ENCODE measurements at regions not wholly inside any gene's neighbourhood (a gene's known extent, or its start where the extent isn't known, plus 50 kb on each side); places are given as distances from the start of the nearest gene placed in this dataset.

DNA sequence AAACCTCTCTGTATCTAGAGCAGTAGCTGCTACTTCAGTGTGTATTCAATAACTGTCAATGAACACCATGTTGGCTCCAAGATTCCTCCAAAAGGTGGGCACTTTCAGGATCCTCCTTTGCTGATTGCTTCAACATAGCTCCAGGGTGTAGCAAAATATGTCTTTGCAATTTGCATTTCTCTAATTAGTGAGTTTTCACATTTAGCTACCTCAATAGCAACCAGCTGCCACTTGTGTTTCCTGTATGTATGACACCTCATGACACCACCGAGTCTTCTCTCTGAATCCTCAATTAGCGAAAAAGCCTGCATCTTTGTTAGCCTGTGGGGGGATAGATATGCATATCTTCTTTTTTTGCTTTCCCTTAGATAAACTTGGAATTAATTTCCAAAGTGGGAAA is 898.3 kb upstream of the FAT3 start:
- DNase-seq (ENCODE audit: low read depth in 1 of 2, low spot score in 1 of 2) = no peak
- Histone ChIP-seq H3K27ac (replicated peaks) (no peak overlapping the region), H3K27me3 (ENCODE audit: insufficient read depth, poor library complexity, severe bottlenecking) (no peaks in the 10 kb centered on the region), H3K4me3 (replicated peaks; ENCODE audit: insufficient read depth, low read length) (no peak overlapping the region)
- TF ChIP-seq POLR2AphosphoS5 (IDR thresholded peaks at IDR 0.05; ENCODE audit: low read depth) (no peak), SPI1 (IDR thresholded peaks at IDR 0.05; ENCODE audit: borderline replicate concordance, low read depth) (no peak)
- TF ChIP-seq, protein P1, sequence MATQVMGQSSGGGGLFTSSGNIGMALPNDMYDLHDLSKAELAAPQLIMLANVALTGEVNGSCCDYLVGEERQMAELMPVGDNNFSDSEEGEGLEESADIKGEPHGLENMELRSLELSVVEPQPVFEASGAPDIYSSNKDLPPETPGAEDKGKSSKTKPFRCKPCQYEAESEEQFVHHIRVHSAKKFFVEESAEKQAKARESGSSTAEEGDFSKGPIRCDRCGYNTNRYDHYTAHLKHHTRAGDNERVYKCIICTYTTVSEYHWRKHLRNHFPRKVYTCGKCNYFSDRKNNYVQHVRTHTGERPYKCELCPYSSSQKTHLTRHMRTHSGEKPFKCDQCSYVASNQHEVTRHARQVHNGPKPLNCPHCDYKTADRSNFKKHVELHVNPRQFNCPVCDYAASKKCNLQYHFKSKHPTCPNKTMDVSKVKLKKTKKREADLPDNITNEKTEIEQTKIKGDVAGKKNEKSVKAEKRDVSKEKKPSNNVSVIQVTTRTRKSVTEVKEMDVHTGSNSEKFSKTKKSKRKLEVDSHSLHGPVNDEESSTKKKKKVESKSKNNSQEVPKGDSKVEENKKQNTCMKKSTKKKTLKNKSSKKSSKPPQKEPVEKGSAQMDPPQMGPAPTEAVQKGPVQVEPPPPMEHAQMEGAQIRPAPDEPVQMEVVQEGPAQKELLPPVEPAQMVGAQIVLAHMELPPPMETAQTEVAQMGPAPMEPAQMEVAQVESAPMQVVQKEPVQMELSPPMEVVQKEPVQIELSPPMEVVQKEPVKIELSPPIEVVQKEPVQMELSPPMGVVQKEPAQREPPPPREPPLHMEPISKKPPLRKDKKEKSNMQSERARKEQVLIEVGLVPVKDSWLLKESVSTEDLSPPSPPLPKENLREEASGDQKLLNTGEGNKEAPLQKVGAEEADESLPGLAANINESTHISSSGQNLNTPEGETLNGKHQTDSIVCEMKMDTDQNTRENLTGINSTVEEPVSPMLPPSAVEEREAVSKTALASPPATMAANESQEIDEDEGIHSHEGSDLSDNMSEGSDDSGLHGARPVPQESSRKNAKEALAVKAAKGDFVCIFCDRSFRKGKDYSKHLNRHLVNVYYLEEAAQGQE (IDR thresholded peaks at IDR 0.05; ENCODE audit: insufficient replicate concordance, low read depth) = no peak

DNA sequence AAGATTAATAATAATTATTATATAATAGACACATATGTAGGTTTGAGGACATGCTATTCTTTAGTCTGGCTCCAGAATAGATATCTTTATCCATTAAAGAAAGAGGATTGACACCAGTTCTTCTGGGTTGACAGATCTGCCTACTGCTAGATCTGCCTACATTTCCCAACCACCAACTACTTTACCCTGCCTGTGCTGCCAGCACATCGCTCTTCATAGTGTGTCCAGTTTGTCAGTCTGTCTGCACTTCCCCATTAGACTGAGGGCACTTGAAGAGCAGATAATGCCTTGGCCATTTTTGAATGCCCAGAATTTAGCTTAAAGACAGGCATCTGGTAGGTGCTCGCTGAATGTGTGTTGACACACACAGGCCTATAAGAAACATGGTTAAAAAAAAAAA is 910.1 kb upstream of the FAT3 start:
- Histone ChIP-seq H3K27ac (replicated peaks) (no peak overlapping the region), H3K4me3 (replicated peaks; ENCODE audit: insufficient read depth, low read length) (no peak overlapping the region), H3K27me3 (ENCODE audit: insufficient read depth, poor library complexity, severe bottlenecking) (no peaks in the 10 kb centered on the region)
- DNase-seq (ENCODE audit: low read depth in 1 of 2, low spot score in 1 of 2) = no peak
- TF ChIP-seq GABPA (IDR thresholded peaks at IDR 0.05; ENCODE audit: low read depth) (no peak), SPI1 (IDR thresholded peaks at IDR 0.05; ENCODE audit: borderline replicate concordance, low read depth) (no peak), POLR2AphosphoS5 (IDR thresholded peaks at IDR 0.05; ENCODE audit: low read depth) (no peak)
- TF ChIP-seq, protein P1 (IDR thresholded peaks at IDR 0.05; ENCODE audit: insufficient replicate concordance, low read depth) = no peak
- TF ChIP-seq, protein P2, sequence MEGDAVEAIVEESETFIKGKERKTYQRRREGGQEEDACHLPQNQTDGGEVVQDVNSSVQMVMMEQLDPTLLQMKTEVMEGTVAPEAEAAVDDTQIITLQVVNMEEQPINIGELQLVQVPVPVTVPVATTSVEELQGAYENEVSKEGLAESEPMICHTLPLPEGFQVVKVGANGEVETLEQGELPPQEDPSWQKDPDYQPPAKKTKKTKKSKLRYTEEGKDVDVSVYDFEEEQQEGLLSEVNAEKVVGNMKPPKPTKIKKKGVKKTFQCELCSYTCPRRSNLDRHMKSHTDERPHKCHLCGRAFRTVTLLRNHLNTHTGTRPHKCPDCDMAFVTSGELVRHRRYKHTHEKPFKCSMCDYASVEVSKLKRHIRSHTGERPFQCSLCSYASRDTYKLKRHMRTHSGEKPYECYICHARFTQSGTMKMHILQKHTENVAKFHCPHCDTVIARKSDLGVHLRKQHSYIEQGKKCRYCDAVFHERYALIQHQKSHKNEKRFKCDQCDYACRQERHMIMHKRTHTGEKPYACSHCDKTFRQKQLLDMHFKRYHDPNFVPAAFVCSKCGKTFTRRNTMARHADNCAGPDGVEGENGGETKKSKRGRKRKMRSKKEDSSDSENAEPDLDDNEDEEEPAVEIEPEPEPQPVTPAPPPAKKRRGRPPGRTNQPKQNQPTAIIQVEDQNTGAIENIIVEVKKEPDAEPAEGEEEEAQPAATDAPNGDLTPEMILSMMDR (IDR thresholded peaks at IDR 0.05; ENCODE audit: insufficient read depth, low read length) = no peak

DNA sequence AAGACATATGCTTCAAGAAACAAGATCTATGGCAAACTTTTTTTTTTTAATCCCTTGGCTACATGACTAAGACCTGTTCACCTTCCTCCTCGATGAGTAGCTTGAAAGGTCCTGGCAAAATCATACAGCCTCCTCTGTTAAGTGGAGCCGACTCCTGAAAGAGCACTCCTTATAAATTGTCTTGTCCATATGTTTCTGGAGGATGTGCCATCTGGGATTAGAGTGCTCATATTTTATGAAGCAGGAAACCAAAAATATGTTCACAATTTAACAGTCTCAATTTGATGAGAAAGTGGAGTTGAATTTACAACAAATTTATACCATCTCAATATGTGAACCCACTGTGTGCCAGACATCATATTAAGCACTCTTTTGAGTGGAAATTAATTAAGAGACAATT is 912.1 kb upstream of the FAT3 start:
- Histone ChIP-seq H3K4me3 (replicated peaks; ENCODE audit: insufficient read depth, low read length) (no peak overlapping the region), H3K27me3 (ENCODE audit: insufficient read depth, poor library complexity, severe bottlenecking) (no peaks in the 10 kb centered on the region), H3K27ac (replicated peaks) (no peak overlapping the region)
- DNase-seq (ENCODE audit: low read depth in 1 of 2, low spot score in 1 of 2) = no peak
- TF ChIP-seq GABPA (IDR thresholded peaks at IDR 0.05; ENCODE audit: low read depth) (no peak), SPI1 (IDR thresholded peaks at IDR 0.05; ENCODE audit: borderline replicate concordance, low read depth) (no peak), POLR2AphosphoS5 (IDR thresholded peaks at IDR 0.05; ENCODE audit: low read depth) (no peak)
- TF ChIP-seq, protein P2 (IDR thresholded peaks at IDR 0.05; ENCODE audit: insufficient read depth, low read length) = no peak
- TF ChIP-seq, protein P1 (IDR thresholded peaks at IDR 0.05; ENCODE audit: insufficient replicate concordance, low read depth) = no peak
